GM12878 (cell line): ENCODE measurements at regions not wholly inside any gene's neighbourhood (a gene's known extent, or its start where the extent isn't known, plus 50 kb on each side); places are given as distances from the start of the nearest gene placed in this dataset.

Experiments used
- ASH2L ChIP-seq: fragments of 300-600, 200-600 bp; sonication (generic); IDR thresholded peaks from 2 replicates; pipeline ENCODE4 v1.6.1; 2017; ENCODE audit warnings: low read depth, mild to moderate bottlenecking, borderline replicate concordance
- BMI1 ChIP-seq: fragments of 450-650 bp; IDR thresholded peaks from 2 replicates; pipeline ENCODE4 v1.6.1; 2016; ENCODE audit warnings: mild to moderate bottlenecking, moderate library complexity, borderline replicate concordance
- CEBPZ ChIP-seq: fragments of 150-350 bp; IDR thresholded peaks from 2 replicates; pipeline ENCODE4 v1.6.1; 2016; ENCODE audit warnings: low read depth, low read length
- E2F8 ChIP-seq: fragments of 450-650 bp; IDR thresholded peaks from 2 replicates; pipeline ENCODE4 v1.6.1; 2018; ENCODE audit warnings: mild to moderate bottlenecking, low read depth, moderate library complexity; ENCODE audit not compliant: partially characterized antibody
- POLR2A ChIP-seq: IDR thresholded peaks from 2 replicates; pipeline ENCODE4 v1.6.1; 2011; ENCODE audit warnings: low read depth, mild to moderate bottlenecking, low read length
- TBL1XR1 ChIP-seq: IDR thresholded peaks from 2 replicates; pipeline ENCODE4 v1.6.1; 2012; ENCODE audit warnings: low read depth, low read length, improper control_type of control experiment
- USF2 ChIP-seq: IDR thresholded peaks from 2 replicates; pipeline ENCODE4 v1.6.1; 2011; ENCODE audit warnings: low read depth, low read length, improper control_type of control experiment, borderline replicate concordance

GRCh38 chr7:81394029-81394428 is 375.8 kb downstream of the HGF start (continued):
- TF ChIP-seq E2F8: no peak
- TF ChIP-seq POLR2A: no peak
- TF ChIP-seq TBL1XR1: no peak
- no peak for TF ChIP-seq BMI1
- TF ChIP-seq USF2: no peak
- no peak for TF ChIP-seq ASH2L
- TF ChIP-seq CEBPZ: no peak
